Astrocyte (in vitro differentiated cells and primary cell): ENCODE measurements at regions not wholly inside any gene's neighbourhood (a gene's known extent, or its start where the extent isn't known, plus 50 kb on each side); places are given as distances from the start of the nearest gene placed in this dataset.
"Not testable (repeated sequence)": the region's sequence is repeated elsewhere in the genome, so short reads cannot be mapped to it uniquely, and the experiment has no call there.

Experiments used
- DNase-seq: peaks from one replicate; pipeline ENCODE4 v3.0.0-alpha.2; 2010; ENCODE audit warnings: low read depth
- FAIRE-seq: peaks from 2 replicates; lab custom pipeline; 2011; peaks lifted over from hg19 to GRCh38; lab: Jason Lieb, UNC
- H2AFZ ChIP-seq: 2 replicates; pipeline ENCODE4 v1.6.0; 2012; ENCODE audit warnings: low read depth, low read length, inconsistent platforms
- H3K27ac ChIP-seq: 2 replicates; pipeline ENCODE4 v1.5.1; 2011; ENCODE audit warnings: low read depth, low read length, inconsistent platforms
- H3K27me3 ChIP-seq: 2 replicates; pipeline ENCODE4 v1.6.0; 2011; ENCODE audit warnings: low read length, inconsistent platforms; ENCODE audit not compliant: insufficient read depth
- H3K36me3 ChIP-seq: 2 replicates; pipeline ENCODE4 v1.5.1; 2011; ENCODE audit warnings: low read length, inconsistent platforms; ENCODE audit not compliant: insufficient read depth
- H3K4me1 ChIP-seq: 2 replicates; pipeline ENCODE4 v1.5.1; 2011; ENCODE audit warnings: low read length, inconsistent platforms; ENCODE audit not compliant: insufficient read depth
- H3K4me2 ChIP-seq: 2 replicates; pipeline ENCODE4 v1.6.0; 2012; ENCODE audit warnings: low read length, inconsistent platforms
- H3K4me3 ChIP-seq: 2 replicates; pipeline ENCODE4 v1.5.1; 2011; ENCODE audit warnings: low read depth, mild to moderate bottlenecking, low read length, inconsistent platforms; ENCODE audit not compliant: insufficient read depth
- H3K79me2 ChIP-seq: 2 replicates; pipeline ENCODE4 v1.6.0; 2012; ENCODE audit warnings: mild to moderate bottlenecking, low read length, inconsistent platforms; ENCODE audit not compliant: insufficient read depth
- H3K9ac ChIP-seq: 2 replicates; pipeline ENCODE4 v1.6.0; 2012; ENCODE audit warnings: mild to moderate bottlenecking, low read length, inconsistent platforms
- H3K9me3 ChIP-seq: 2 replicates; pipeline ENCODE4 v1.5.1; 2012; ENCODE audit warnings: low read depth, mild to moderate bottlenecking, low read length, inconsistent platforms; ENCODE audit not compliant: insufficient read depth
- H4K20me1 ChIP-seq: 2 replicates; pipeline ENCODE4 v1.6.0; 2012; ENCODE audit warnings: low read length, inconsistent platforms; ENCODE audit not compliant: insufficient read depth
- H3K27ac Mint-ChIP-seq: one replicate; pipeline ENCODE4 v1.8.0; 2021; ENCODE audit warnings: mild to moderate bottlenecking, mixed read lengths; ENCODE audit not compliant: unreplicated experiment
- H3K27me3 Mint-ChIP-seq: one replicate; pipeline ENCODE4 v1.8.0; 2021; ENCODE audit warnings: low read depth, mixed read lengths; ENCODE audit not compliant: unreplicated experiment
- H3K36me3 Mint-ChIP-seq: one replicate; pipeline ENCODE4 v1.8.0; 2021; ENCODE audit warnings: low read depth, mixed read lengths; ENCODE audit not compliant: unreplicated experiment
- H3K4me1 Mint-ChIP-seq: one replicate; pipeline ENCODE4 v1.8.0; 2021; ENCODE audit warnings: low read depth, mixed read lengths; ENCODE audit not compliant: unreplicated experiment
- H3K4me3 Mint-ChIP-seq: one replicate; pipeline ENCODE4 v1.8.0; 2021; ENCODE audit warnings: mild to moderate bottlenecking, moderate library complexity, mixed read lengths; ENCODE audit not compliant: unreplicated experiment
- H3K9me3 Mint-ChIP-seq: one replicate; pipeline ENCODE4 v1.8.0; 2021; ENCODE audit warnings: mild to moderate bottlenecking, mixed read lengths; ENCODE audit not compliant: unreplicated experiment
- EZH2 ChIP-seq: IDR thresholded peaks from 2 replicates; pipeline ENCODE4 v1.6.1; 2012; ENCODE audit warnings: mild to moderate bottlenecking, low read length, inconsistent platforms; ENCODE audit not compliant: insufficient read depth
- TF ChIP-seq, protein P1 (sequence below): IDR thresholded peaks from 2 replicates; pipeline ENCODE4 v1.5.1; 2011; ENCODE audit warnings: low read depth, mild to moderate bottlenecking, inconsistent platforms, low read length, moderate library complexity; ENCODE audit not compliant: insufficient read depth

DNA sequence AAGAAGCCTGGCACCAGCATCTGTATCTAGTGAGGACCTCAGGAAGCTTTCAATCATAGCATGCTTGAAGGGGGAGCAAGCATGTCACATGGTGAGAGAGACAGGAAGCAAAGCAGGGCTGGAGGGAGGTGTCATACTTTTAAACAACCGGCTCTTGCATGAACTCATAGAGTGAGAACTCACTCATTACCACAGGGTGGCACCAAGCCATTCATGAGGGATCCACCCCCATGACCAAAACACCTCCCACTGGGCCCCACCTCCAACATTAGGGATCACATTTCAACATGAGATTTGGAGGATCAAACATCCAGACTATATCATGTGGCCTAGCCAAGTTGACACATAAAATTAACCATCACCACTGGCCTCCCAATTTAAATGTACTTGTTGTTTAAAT, 125.1 kb upstream of the KCND3 start:
- Mint-ChIP-seq H3K27me3 (peaks cover 1% of the 10 kb centered on the region), H3K4me1 (no peaks in the 10 kb centered on the region), H3K9me3 (peaks cover 1% of the 10 kb centered on the region), H3K27ac (no peak overlapping the region), H3K4me3 (no peak overlapping the region), H3K36me3 (no peaks in the 10 kb centered on the region)
- Histone ChIP-seq H3K79me2 (no peaks in the 10 kb centered on the region), H3K4me1 (no peaks in the 10 kb centered on the region), H3K9ac (no peak overlapping the region), H3K9me3 (no peaks in the 10 kb centered on the region), H4K20me1 (no peaks in the 10 kb centered on the region), H3K4me2 (no peak overlapping the region), H3K36me3 (no peaks in the 10 kb centered on the region), H2AFZ (no peak overlapping the region), H3K27ac (no peak overlapping the region), H3K27me3 (no peaks in the 10 kb centered on the region), H3K4me3 (no peak overlapping the region)
- DNase-seq (no peak), FAIRE-seq (no peak)
- TF ChIP-seq EZH2: no peak
- TF ChIP-seq, protein P1, sequence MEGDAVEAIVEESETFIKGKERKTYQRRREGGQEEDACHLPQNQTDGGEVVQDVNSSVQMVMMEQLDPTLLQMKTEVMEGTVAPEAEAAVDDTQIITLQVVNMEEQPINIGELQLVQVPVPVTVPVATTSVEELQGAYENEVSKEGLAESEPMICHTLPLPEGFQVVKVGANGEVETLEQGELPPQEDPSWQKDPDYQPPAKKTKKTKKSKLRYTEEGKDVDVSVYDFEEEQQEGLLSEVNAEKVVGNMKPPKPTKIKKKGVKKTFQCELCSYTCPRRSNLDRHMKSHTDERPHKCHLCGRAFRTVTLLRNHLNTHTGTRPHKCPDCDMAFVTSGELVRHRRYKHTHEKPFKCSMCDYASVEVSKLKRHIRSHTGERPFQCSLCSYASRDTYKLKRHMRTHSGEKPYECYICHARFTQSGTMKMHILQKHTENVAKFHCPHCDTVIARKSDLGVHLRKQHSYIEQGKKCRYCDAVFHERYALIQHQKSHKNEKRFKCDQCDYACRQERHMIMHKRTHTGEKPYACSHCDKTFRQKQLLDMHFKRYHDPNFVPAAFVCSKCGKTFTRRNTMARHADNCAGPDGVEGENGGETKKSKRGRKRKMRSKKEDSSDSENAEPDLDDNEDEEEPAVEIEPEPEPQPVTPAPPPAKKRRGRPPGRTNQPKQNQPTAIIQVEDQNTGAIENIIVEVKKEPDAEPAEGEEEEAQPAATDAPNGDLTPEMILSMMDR: no peak

- Histone ChIP-seq H3K9me3 (no peaks in the 10 kb centered on the region), H3K4me2 (no peak overlapping the region), H3K9ac (no peak overlapping the region), H3K4me3 (no peak overlapping the region), H3K36me3 (no peaks in the 10 kb centered on the region), H3K79me2 (no peaks in the 10 kb centered on the region), H3K4me1 (no peaks in the 10 kb centered on the region), H3K27ac (no peak overlapping the region), H2AFZ (no peak overlapping the region), H4K20me1 (no peaks in the 10 kb centered on the region), H3K27me3 (no peaks in the 10 kb centered on the region)
- Mint-ChIP-seq H3K9me3 (peaks cover 2% of the 10 kb centered on the region), H3K27me3 (peaks cover 6% of the 10 kb centered on the region), H3K4me1 (no peaks in the 10 kb centered on the region), H3K27ac (no peak overlapping the region), H3K36me3 (no peaks in the 10 kb centered on the region), H3K4me3 (no peak overlapping the region)
- no peak for DNase-seq
- TF ChIP-seq EZH2: no peak
- FAIRE-seq: no peak
These were observed 137.1 kb upstream of the KCND3 start for GRCh38 chr1:112126598-112126997.

- H3K36me3 Mint-ChIP-seq, H3K4me2 ChIP-seq, H3K4me1 ChIP-seq, H3K4me3 Mint-ChIP-seq, H2AFZ ChIP-seq, H3K9ac ChIP-seq, H3K27ac Mint-ChIP-seq, DNase-seq, H3K9me3 Mint-ChIP-seq, H3K36me3 ChIP-seq, H3K4me3 ChIP-seq, H4K20me1 ChIP-seq, H3K27me3 Mint-ChIP-seq, H3K79me2 ChIP-seq, FAIRE-seq, H3K4me1 Mint-ChIP-seq, H3K9me3 ChIP-seq, H3K27me3 ChIP-seq, H3K27ac ChIP-seq: not testable (repeated sequence)
These were observed 138.1 kb upstream of the KCND3 start for GRCh38 chr1:112127606-112128005.

- H3K9me3 Mint-ChIP-seq: peaks cover 2% of the 10 kb centered on the region
- H2AFZ ChIP-seq: no peak overlapping the region
- no peaks in the 10 kb centered on the region for H3K36me3 Mint-ChIP-seq
- H3K27ac ChIP-seq: no peak overlapping the region
- H3K9ac ChIP-seq: no peak overlapping the region
- no peak overlapping the region for H3K27ac Mint-ChIP-seq
- H3K79me2 ChIP-seq: no peaks in the 10 kb centered on the region
- TF ChIP-seq EZH2: no peak
- TF ChIP-seq, protein P1: no peak
- H3K9me3 ChIP-seq: no peaks in the 10 kb centered on the region
- H3K4me3 ChIP-seq: no peak overlapping the region
- H3K4me2 ChIP-seq: no peak overlapping the region
- no peak for DNase-seq
- H3K4me1 ChIP-seq: no peaks in the 10 kb centered on the region
- no peaks in the 10 kb centered on the region for H3K4me1 Mint-ChIP-seq
- H3K36me3 ChIP-seq: no peaks in the 10 kb centered on the region
- peaks cover 2% of the 10 kb centered on the region for H3K27me3 ChIP-seq
- FAIRE-seq: no peak
- H3K27me3 Mint-ChIP-seq: peaks cover 17% of the 10 kb centered on the region
- no peaks in the 10 kb centered on the region for H4K20me1 ChIP-seq
- H3K4me3 Mint-ChIP-seq: no peak overlapping the region
These were observed 144.0 kb upstream of the KCND3 start for GRCh38 chr1:112133487-112133886.
